HG02610 (cell line): ENCODE measurements at regions not wholly inside any gene's neighbourhood (a gene's known extent, or its start where the extent isn't known, plus 50 kb on each side); places are given as distances from the start of the nearest gene placed in this dataset.

Source experiments
- ATAC-seq: cut with Tn5 transposase; IDR thresholded peaks from one replicate; pipeline ENCODE4 v1.9.1; 2021; ENCODE audit warnings: mild to moderate bottlenecking, moderate library complexity; ENCODE audit not compliant: unreplicated experiment

DNA sequence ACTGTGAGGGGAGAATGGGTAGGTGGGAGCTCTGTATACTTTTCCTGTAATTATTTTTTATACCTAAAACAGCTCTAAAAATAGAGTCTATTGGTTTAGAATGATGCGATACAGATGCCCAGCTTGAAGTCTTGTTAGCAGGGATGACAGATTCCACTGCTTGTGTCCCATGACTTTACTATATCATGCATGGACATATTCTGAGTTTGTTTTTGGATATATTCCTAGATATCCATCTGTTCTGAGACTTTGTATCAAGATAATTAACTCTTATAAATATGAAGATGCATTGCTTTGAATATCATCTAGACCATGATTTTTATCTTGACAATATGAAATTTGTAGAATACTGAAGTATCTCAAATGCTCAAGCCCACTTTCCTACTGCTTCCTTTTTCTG is 1058.1 kb downstream of the RAPGEF2 start:
- no peak for ATAC-seq

DNA sequence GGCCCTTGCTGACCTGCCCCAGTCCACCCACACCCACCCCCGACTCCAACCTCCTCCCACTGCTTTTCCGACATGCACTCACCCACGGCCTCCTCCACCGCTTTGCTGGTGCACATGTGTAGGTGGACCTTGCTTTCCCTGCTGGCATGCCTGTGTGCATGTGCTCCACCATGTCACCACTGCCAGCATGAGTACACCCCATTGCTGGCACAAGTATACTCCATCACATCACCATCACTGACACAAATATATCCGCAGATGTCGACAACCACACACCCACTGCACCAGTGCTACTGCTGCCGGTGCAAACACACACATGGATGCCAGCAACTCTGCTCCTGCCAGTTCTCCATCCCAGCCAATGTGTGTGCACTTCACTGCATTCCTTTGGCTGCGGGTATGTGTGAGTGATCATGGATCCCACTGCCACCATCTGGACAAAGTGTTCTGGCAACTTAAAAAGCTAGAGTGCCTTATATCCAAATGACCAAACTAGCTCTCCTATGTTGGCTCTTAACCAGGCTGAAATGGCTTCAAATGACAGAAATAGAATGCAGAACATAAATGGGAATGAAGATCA is 1072.3 kb downstream of the RAPGEF2 start:
- no peak for ATAC-seq

DNA sequence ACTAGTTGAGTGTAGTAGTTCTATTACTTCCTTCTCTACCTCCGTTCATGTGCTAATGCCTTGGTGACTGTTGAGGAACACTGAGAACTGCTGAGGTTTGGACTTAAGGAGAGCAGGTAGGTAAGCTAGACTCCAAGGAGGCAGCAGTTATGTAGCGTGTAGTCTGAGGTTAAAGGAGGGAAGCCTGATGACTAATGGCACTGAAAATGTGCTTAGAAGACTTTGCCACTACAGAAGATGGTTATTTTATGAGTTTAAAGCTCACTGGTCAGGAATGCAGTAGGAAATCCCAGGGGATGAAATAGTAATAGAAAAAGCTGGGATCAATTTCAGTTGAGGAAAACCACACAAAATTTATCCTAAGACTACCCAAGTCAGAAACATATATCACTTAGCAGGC is 1077.3 kb downstream of the RAPGEF2 start:
- ATAC-seq = no peak

DNA sequence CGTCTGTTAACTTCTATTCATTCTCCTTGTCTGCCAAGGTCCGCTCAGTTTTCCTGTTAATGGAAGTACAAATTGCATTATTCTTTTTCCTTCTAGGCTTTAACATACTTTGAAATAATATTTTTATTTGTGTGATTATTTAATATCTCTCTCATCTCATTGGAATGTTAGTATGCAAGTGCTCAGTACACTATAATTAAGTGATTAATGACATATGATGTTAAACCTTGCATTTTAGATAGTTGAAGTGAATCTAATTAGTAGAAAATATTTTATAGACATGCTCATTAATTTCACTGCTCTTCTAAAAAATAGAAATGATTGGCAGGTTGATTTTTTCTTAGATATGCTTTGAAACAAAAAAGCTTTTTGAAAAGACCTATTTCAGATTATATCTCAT is 1079.8 kb downstream of the RAPGEF2 start:
- ATAC-seq = no peak

DNA sequence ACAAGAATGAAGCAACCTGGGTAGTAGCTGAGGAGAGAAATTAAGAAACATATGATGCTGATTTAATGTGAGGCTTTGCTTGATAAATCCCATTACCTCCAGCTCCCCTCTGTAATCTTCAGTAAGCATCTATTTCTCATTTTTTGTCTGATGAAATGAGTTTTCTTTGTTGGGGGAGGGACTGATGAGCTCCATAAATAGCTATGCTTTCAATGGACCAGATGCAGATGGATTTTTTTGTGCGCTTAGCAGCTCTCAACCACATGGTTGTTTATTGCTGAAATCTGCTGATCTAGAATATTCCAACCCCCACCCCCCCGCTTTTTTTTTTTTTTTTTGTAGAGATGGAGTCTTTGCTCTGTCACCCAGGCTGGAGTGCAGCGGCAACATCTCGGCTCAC is 1082.0 kb downstream of the RAPGEF2 start:
- no peak for ATAC-seq

DNA sequence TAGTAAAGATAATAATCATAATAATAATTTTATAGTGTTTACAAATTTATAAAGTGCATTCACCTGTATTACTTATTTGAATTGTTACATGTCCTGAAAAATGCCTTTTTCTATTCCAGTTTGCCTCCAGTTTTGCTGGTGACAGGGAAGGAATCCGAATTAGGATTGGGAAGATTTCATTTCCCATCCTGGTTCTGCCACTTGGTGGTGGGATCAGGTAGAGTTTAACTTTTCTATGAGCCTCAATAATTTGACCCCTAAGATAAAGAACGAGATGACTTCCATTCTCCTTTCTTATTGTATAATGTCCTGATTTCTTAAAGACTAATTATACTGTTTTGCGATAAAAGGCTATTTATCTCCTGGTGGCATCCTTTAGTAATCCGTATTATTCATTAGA is 1090.9 kb downstream of the RAPGEF2 start:
- no peak for ATAC-seq

DNA sequence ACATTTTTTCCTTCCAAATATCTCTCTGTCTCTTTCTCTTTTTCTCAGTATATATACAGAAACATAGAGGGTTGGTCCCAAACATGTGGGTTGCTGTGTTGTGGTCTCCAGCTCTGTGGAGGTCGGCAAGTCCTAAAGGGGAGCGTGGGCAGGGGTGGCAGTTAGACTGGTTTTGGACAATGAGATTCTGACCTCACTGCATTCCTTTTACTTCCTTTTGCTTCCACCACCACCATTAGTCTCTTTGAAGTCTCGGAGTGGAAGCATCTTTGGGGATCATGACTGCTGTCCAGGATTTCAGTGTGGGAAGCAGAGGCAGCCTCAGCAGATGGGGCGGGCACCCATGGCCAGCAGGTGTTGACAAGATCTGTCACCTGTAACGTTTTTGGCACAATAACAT is 1091.8 kb downstream of the RAPGEF2 start:
- no peak for ATAC-seq

DNA sequence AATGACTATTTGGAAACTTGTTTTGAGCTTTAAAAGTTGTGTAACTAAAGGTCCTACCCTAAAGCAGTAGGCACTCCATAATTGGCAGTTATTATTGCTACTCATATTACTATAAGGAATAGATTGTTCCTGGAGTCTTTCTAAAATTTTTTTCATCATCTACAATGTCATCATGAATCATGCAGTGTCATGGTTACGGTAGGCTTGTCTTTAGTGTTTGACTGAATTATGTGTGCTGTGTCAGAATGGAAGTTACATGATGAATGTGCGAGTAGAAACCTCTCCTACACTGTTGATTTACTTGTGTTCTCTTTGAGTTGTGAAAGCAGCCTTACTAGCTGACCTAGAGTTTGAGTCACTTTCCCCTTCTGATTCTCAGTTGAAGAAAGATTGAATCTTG is 1099.9 kb downstream of the RAPGEF2 start:
- ATAC-seq = peak; percentile 97

DNA sequence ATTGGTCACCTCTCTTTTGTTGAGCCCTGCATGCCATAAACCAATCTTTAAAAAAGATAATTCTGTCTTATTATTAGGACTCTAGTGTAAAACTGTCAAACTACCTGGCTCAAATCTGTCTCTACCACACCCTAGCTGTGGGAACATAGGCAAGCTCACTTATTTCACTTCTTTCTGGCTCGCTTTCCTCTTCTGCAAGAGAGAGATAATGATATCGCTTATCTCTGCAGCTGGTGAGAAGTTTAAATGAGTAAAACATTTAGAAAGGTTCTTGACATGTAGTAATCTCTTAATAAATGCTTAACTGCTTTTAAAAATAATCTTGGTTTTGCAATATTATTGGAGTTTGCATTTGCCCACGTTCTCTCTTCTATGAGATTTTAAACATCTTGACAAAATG is 1109.2 kb downstream of the RAPGEF2 start:
- no peak for ATAC-seq

DNA sequence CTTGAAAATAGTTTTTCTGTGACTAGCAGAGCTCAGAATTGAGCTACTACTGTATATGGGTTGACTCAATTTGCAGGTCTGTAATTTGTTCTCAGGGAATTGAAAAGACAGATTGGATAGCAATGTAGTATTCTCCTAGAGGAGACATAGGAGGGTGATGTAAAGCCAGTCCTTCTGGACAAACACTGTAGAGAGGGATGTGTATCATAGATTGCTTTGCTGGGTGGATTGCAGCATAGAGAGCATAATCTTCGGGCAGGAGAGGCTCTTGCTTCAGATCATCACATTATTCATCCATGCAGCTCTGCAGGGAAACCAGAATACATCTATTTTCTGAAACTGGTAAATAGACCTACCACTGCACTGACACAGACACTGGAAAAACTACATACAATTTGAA is 1110.5 kb downstream of the RAPGEF2 start:
- ATAC-seq = no peak

DNA sequence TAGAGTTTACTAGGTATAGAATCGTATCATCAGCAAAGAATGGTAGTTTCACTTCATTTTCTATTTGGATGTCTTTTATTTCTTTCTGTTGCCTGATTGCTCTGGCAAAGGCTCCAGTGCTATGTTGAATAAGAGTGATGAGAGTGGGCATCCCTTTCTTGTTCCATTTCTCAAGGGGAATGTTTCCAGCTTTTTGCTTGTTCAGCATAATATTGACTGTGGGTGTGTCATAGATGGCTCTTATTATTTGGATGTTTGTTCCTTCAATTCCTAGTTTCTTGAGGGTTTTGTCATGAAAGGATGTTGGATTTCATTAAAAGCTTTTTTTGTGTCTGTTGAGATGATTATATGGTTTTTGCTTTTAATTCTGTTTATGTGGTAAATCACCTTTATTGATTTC is 1114.5 kb downstream of the RAPGEF2 start:
- ATAC-seq = no peak

DNA sequence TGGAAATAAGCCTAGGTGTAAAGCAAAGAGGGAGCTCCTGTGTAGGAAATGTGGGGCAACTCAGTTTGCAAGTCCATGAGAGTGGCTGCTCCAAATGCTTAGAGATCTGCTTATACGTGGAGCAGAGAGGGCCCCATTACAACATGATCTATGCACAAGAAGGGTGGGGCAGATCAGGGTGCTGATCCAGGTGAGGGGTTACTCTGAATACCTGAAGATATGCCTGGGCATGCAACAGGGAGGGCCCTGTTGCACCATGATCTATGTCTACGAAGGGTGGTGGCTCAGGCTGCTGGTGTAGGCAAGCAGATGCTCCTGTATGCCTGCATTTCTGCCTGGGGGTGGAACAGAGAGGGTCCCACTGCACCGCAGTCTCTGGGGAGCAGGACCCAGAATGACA is 1121.2 kb downstream of the RAPGEF2 start:
- ATAC-seq = no peak

DNA sequence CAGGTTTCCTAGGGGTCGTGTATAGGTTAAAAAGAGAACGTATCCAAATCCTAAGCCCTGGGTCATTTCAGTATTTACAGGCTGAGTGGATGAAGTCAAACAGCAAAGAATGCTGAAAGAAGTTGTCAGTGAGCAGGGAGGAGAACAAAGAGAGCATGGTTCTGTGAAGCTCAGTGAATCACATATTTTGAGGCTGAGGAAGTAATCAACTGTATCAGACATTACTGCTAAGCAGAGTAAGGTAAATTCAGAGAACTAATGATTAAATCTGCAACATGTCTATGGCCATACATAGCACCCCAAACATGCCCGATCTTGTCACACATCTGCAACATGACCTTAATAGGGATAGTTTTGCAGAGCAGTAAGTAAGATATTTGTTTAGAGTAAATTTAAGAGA is 1130.3 kb downstream of the RAPGEF2 start:
- no peak for ATAC-seq

DNA sequence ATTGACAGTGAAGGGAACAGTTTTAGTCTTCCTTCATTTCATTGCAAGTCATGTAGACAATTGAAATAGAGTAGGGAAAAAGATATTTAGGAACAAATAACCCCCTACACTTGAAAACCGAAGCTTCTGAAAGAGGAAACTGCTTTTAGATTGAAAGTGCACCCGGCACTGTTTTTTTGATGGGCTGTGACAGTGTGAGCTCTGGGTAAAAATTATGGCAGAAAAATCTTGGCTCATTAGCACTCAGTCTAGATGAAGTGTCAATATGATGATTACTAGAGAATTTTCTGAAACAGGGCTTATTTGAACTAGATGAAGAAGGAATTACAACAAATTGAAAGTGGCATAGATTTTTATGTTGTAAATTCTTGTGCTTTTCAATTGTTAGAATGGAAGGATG is 1132.4 kb downstream of the RAPGEF2 start:
- no peak for ATAC-seq

DNA sequence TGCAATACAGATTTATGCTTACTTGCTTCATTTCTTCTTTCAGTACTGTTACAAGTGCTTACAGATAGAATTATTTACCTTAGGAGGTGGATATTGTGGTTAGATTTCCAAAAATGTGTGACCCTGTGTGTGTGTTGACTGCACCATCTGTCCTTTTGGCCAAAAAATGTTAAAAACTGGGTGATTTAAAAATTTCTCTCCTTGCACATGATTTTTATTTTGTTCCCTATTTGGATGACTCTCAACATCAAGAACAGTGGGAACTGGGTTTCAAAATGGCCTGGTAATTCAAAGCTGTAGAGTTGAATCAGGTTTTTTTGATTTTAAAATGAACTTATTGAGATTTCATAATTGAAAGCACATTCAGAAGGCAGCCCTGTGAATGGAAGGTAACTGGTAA is 1132.9 kb downstream of the RAPGEF2 start:
- ATAC-seq = no peak

DNA sequence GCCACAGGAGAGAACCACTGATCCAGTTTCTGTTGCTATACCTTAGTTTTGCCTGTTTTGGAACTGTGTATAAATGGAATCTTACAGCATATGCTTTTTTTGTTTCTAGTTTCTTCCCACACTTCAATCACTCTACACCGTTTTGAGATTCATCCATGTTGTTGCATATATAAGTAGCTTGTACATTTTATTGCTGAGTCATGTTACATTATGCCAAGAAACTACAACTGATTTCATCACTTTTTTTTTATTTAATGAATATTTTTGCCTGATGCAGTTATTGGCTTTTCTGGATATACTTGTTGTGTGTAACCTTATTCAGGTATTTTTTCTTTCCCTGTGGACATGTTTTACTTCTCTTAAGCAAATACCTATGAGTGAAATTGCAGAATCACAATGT is 1135.9 kb downstream of the RAPGEF2 start:
- no peak for ATAC-seq

DNA sequence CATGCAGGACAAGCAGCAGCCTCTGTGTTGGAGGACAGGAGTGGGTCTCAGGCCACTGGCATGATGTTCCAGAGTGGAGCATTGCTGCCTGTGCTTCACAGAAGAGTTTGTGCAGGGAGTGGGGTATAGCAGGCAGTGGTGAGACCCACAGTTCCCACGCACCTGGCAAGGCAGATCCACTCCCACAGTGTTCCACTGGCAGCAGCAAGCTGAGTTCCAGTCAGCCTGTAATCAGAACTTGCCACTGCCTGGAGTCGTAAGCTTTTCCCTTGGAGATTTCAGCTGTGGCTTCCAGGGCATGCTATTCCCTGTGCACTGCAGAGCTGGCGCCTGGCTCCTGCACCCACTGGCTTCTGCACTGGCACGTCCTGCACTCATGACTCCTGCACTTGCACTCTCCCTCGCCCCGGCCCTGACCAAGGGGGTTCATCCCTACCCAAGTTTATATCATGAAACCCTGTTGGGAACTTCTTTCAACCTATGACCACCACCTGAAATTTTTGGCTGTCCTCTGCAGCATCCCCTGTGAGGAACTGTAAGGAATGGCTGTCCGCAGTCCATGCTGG is 1144.3 kb downstream of the RAPGEF2 start:
- no peak for ATAC-seq

DNA sequence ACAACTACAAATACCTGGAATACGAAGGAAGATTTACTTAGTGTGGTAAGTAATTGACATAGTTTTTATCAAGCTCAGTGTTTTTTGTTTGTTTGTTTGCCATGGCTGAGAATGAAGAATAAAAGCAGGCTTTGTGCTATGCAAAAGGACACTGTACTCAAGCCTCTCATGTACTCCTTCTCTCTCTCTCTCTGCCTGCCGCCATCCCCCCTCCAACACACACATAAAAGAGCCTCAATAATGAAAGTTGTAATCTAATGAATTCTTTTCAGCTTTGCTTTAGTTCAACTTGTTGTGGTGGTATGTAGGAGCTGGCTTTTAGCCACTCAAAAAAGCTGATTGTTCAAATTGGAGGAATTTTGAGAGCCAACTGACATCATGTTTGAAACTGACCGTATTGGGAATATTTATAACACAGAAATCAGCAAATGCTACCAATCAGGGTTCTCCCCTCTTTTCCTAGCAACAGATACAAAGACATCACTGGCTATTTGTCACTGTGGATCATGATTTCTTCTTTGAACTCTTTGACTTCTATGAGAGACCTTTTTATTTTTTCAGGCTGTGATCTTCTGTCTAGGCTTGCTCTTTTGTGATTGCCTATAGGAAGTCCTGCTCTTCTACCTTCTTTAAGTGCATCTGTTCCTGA is 1148.8 kb downstream of the RAPGEF2 start:
- ATAC-seq = no peak

DNA sequence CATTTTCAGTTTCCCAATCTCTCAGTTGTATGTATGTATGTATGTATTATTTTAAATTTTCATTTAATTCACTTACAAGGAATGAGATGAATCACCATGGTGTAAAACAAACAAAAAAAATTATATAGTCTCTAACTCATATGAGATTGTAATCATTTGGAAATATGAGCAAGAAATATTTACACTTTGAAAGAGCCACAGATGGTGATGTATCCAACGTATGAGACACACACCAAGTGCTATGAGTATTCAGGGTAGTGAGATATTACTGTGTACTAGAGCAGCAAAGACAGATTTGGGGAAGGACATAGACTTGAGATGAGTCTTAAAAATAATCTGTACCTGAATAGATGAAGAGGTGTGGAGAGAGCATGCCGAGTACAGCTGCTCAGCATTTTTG is 1154.4 kb downstream of the RAPGEF2 start:
- ATAC-seq = no peak

DNA sequence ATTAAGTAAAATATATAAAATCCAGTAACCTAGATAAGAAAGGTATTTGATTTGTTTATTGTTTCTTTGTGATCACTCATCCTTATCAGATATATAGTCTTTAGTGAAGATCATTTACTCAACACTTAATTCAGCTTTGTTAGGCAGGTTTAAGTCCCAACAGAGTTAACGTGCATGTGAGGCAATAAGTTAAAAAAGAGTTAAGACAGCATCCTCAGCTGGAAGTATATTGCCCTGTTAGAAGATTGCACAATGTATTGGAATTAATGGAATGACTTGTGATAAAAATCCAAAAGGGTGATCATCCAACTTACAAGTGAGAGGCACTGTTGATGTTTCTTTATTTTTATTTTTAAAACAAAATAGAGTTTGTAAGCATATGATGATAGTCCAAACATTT is 1162.1 kb downstream of the RAPGEF2 start:
- no peak for ATAC-seq

DNA sequence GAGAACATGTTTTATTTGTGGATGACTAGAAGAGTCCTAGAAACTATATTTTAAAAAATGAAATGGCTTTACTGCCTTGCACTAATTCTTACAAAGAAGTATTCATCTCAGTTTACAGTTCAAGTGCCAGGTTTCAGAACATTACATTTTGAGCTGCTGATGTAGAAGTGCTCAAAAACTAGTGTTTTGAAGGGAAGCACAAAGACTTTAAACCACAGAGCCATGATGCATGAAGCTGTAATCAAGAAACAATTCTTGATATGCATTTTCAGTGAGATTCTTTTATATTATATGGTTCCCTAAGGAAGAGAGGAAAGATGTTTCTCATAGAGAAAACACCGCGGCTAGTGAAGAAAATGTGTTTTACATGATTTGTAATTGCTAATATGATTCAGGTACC is 1163.0 kb downstream of the RAPGEF2 start:
- no peak for ATAC-seq

DNA sequence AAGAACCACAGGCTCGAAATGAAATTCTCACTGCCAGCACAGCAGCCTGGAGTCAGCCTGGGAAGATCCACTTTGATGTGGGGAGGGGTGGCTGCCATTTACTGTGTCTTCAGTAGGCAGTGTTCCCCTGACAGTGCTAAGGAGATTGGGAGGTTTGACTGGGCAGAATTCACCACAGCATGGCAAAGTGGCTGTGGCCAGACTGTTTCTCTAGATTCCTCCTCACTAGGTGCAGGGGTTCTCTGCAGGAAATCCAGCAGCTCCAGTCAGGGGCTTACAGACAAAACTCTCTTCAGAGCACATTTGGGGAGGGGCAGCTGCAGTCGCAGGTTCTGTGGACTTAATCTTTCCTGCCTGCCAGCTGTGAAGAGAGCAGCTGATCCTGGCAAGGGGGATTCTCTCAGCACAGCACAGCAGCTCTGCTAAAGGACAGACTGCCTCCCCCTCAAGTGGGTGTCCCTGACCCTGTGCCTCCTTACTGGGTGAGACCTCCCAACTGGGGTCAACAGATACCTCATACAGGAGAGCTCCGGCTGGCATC is 1174.0 kb downstream of the RAPGEF2 start:
- ATAC-seq = no peak

DNA sequence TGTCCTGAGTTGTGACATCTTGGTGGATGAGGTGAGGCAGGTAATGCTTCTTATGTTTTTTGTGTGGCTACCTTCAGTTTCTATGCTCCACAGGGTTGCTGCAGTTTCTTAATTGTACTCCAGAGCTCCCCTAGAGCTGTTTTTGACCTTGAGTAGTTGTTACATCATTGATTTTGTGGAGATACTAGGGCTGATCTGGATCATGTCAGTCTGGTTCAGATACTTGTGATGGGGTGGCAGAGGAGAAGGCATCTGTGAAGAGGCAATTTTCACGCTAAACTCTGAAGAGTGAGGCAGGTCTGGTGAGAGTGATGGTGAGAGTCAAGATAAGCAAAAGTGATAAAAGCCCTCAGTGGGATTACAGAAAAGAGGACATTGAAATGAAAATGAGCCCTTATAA is 1180.2 kb downstream of the RAPGEF2 start:
- ATAC-seq = no peak
